H54 (cell line): ENCODE measurements at regions not wholly inside any gene's neighbourhood (a gene's known extent, or its start where the extent isn't known, plus 50 kb on each side); places are given as distances from the start of the nearest gene placed in this dataset.
"Not testable (repeated sequence)": the region's sequence is repeated elsewhere in the genome, so short reads cannot be mapped to it uniquely, and the experiment has no call there.

Experiments
- DNase-seq: peaks from one replicate; pipeline ENCODE4 v3.0.0; 2011; ENCODE audit warnings: low spot score, mixed read lengths; ENCODE audit not compliant: insufficient read length
- FAIRE-seq: peaks from 3 replicates; lab custom pipeline; 2011; peaks lifted over from hg19 to GRCh38; lab: Jason Lieb, UNC
- POLR2A ChIP-seq: IDR thresholded peaks from 2 replicates; pipeline ENCODE4 v1.6.1; 2011; ENCODE audit warnings: low read depth, mild to moderate bottlenecking, low read length

DNA sequence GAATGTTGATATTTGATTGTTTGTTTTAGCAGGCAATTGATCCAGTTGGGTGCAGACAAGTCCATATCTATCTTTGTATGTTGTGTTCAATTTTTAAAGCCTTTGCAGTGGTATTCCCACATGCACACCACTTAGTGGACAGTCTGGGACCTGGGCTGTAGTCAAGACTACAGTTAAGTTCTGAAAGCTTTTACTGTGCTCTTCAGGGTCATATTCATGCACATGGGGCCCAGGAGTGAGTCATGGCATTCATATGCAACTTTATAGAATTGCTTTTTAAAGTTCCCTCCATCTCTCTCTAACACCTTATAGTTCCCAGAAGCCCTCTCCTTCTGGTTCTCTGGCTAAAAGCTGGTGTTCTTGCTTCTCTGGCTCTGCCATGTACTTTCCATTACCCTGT lies 228.2 kb upstream of the CCNH start:
- TF ChIP-seq POLR2A, result no peak
- no peak for FAIRE-seq
- DNase-seq, result no peak

DNA sequence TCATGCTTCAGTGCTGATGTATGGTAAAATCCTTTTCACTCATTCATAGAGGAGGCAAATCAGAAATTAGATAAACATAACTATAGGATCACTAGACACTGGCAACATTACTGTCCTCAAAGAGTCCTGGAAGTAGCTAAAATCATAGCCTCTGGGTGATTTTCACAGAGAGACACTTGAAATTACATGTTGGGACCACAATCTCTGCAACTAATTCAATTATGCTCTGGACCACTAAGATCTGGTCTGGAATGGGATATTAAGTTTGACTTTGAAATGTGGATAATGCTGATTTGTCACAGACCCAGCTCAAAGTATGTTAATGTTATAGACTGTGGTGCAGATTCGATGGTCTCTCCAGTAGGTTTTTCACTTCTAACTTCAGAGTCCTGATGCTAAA lies 214.6 kb upstream of the CCNH start:
- no peak for TF ChIP-seq POLR2A
- FAIRE-seq (no peak), DNase-seq (no peak)

DNA sequence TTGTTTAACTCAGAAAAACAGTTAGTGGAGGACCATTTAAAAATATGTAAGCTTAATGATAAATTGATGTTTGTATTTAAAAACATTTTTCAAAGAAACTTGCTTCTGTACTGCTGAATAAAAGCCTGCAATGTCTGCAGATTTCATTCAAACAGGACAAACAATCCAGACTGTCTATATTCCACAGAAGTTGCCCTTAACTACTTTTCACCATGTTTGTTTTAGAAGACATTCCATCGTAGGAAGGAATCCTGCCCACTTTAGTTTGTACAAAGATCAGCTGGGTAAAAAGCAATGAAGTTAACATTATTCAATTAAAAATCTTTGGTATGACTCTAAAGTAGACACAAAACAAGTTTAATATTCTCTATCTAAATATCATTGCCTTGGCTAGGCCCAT lies 195.7 kb upstream of the CCNH start:
- DNase-seq, result no peak
- FAIRE-seq, result no peak
- TF ChIP-seq POLR2A, result no peak

DNA sequence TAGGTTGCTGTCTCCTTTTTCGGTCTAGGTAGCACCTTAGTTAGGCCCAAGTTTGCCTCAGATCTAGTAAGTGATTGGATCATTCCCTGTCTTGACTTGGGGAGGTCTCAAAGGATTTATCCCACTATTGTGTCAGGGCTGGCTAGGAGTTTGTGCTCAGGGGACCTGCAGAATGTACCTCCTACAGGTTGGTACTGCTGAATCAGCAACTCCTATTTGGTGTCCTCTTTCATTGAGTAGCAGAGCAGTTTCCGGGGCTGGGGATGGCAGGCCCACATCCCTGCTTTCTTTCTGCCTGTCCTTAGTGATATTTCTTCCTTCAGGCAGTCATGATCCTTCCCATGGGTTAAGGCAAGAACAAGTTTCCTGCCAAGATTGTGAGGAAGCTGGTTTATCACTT lies 192.9 kb upstream of the CCNH start:
- DNase-seq (no peak), FAIRE-seq (no peak)
- TF ChIP-seq POLR2A, result no peak

DNA sequence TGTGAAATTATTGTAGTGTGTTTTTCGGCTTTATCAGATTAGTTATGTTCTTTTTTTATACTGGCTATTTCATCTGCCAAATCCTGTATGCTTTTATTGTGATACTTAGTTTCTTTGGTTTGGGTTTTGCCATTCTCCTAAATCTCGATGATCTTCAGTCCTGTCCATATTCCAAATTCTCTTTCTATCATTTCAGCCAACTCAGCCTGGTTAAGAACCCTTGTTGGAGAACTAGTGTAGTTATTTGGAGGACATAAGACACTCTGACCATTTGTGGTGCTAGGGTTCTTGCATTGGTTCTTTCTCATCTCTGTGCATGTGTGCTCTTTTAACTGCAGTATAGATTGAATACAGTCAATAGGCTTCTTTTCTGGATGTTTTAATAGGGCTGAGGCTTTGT lies 187.0 kb upstream of the CCNH start:
- DNase-seq, result no peak
- TF ChIP-seq POLR2A, result no peak
- no peak for FAIRE-seq

DNA sequence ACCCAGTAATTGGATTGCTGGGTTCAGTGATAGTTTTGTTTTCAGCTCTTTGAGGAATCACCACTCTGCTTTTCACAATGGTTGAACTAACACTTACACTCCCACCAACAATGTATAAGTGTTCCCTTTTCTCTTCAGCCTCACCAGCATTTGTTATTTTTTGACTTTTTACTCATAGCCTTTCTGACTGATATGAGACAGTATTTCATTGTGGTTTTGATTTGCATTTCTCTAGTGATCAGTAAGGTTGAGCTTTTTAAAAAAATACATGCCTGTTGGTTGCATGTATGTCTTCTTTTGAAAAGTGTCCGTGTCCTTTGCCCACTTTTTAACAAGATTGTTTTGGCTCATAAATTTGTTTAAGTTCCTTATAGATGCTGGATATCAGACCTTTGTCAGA lies 185.7 kb upstream of the CCNH start:
- no peak for FAIRE-seq
- no peak for DNase-seq
- no peak for TF ChIP-seq POLR2A

DNA sequence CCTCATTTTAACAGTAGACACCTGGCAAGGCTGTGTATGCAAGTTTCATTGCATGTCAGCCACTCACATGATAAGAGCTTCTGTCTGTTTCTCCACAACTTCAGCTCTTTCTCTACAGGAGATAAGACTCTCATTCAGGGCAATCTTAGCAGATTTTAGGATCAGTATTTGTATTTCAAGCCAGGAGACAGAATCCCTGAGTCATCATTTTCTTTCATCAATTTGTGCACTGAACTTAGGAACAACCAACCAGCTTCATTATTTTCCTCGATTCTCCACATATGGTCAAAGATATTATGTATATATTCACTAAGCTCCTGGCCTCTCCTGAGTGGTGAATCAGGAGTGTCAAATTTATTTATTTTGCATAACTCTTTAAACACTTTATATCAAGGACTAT lies 181.8 kb upstream of the CCNH start:
- DNase-seq, result no peak
- TF ChIP-seq POLR2A, result no peak
- FAIRE-seq, result no peak

DNA sequence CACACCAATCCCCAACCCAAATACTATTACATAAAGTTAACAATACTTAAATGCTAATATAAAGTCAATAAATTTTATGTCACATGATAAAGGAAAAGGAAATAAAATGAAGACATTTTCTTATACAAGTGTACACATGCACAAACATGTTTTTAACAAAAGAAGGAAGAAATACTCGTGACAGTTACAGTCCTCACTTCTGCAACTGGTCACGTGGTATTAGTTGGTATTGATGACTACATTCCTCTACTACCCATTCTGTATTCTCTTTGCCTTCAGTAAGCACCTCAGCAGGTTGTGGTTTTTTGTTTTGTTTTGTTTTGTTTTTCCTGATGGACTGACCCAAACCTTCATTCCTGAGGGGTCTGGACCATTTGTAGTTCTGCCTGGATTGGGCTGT lies 176.9 kb upstream of the CCNH start:
- FAIRE-seq (no peak), DNase-seq (no peak)
- no peak for TF ChIP-seq POLR2A

DNA sequence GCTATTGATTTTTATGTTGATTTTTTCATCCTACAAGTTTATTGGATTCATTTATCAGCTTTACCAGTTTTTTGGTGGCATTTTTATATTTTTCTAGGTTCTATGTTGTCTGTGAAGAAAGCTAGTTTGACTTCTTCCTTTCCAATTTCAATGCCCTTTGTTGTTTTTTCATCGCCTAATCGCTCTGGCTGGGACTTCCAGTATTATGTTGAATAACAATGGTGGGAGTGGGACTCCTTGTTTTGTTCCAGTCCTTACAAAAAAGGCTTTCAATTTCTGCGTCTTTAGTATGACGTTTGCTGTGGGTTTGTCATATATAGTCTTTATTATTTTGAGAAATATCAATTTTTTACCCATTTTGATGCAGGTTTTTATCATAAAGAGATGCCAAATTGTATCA lies 175.6 kb upstream of the CCNH start:
- no peak for TF ChIP-seq POLR2A
- DNase-seq, result no peak
- FAIRE-seq, result no peak

DNA sequence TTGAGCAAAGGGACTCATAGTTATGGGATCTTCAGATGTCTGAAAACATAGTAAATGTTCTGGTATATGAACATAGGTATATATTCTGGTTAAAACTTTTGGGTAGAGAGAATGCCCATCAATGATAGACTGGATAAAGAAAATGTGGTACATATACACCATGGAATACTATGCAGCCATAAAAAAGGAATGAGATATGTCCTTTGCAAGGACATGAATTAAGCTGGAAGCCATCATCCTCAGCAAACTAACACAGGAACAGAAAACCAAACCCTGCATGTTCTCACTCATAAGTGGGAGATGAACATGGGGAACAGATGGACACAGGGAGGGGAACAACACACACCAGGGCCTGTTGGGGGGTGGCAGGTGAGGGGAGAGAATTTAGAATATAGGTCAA lies 171.0 kb upstream of the CCNH start:
- FAIRE-seq, DNase-seq: not testable (repeated sequence)

DNA sequence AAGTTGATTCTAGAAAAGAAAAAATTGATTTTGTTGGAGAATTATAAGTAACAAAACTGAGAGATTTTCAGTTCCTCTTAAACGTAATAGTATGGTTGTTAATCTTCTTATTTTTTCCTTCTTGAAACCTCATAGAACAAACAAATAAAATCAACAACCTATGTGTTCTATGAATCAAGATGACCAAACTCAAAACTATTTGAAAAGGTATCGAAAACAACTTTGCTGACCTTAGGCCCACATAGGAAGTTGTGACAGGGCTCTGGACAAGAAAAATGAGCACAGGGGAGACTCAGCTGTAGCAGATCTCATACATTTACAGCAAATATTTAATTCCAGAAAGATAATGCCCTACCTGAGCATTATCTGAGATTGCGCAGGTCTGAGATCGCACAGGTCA lies 169.4 kb upstream of the CCNH start:
- DNase-seq, result no peak
- TF ChIP-seq POLR2A, result no peak
- FAIRE-seq, result no peak

DNA sequence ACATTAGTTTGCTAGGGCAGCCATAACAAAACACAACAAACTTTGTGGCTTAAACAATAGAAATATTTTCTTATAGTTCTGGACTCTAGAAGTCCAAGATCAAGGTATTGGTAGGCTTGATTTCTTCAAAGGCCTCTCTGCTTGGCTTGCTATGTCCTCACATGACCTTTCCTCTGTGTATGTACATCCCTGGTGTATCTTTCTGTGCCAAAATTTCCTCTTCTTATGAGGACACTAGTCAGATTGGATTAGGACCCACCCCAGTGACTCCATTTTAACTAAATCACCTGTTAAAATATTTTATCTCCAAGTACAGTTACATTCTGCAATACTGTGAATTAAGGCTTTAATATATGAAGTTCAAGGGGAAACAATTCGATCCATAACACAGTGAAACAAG lies 168.9 kb upstream of the CCNH start:
- no peak for DNase-seq
- no peak for FAIRE-seq
- no peak for TF ChIP-seq POLR2A

DNA sequence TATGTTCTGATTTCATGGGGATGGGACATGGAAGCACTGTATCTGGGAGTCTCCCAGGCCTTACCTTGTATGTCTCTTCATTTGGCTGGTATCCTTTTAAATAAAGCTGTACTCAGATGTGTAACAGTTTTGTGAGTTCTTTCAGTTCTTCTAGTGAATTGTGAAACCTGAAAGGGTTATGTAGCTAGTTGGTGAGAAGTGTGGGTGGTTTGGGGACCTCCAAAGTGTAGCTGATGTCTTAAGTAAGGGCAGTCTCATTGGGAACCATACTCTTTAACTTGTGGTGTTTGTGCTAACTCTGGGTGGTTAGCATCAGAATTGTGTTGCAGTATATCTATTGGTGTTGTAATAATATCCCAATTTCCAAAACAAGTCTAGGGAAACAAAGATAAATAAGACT lies 166.9 kb upstream of the CCNH start:
- DNase-seq (no peak), FAIRE-seq (no peak)
- no peak for TF ChIP-seq POLR2A

DNA sequence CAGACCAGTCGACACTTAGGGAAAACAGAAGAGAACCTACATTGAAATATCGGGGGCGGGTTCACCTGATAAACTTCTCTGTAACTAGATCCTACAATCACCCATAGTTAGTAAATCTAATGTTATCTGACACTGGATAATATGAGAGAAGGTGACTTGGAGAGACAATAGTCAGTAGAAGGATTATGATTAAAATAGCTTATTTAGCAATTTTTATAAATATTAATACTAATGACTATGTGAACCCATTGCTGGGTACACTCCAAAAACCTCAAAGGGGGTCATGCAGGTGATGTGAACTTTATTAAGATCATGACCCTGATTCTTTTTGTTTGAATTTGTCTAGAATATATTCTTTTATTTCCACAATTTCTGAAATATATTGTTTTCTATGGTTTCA lies 164.1 kb upstream of the CCNH start:
- FAIRE-seq (no peak), DNase-seq (no peak)
- no peak for TF ChIP-seq POLR2A

DNA sequence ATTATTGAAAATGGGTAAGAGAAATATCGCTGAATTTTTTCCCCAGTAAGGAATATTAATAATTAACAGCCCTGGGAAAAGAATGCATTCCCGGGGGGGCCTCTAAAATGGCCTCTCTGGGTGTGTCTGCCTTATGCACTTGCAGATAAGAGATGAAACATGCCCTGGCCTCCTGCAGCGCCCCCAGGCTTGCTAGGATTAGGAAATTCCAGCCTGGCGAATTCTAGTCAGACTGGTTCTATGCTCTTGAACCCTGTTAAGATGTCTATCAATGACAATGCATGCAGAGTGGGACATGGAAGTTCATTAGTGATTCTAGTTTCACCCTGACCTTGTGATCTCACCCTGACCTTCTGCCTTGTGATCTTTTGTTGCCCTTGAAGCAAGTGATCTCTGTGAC lies 163.6 kb upstream of the CCNH start:
- DNase-seq, FAIRE-seq: not testable (repeated sequence)

DNA sequence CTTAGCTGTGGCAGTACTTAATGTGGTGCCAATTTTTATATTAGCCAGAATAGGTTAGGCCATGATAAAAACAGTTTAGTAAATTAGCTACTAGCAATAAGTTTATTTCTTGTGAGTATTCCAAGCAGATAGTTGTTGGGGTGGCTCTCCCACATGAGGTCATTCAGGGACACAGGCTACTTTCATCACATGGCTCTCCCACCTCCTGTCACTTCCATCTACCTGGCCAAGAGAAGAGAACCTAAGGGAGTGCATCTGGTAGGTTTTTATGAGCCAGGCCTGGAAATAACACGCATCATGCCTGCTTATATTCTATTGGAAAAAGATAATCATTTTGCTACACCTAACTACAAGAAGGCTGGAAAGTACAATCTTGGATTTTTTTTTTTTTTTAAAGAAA lies 161.4 kb upstream of the CCNH start:
- DNase-seq (no peak), FAIRE-seq (no peak)
- TF ChIP-seq POLR2A, result no peak
